ENCODE measurements at regions not wholly inside any gene's neighbourhood (a gene's known extent, or its start where the extent isn't known, plus 50 kb on each side); places are given as distances from the start of the nearest gene placed in this dataset.
"Not testable (repeated sequence)": the region's sequence is repeated elsewhere in the genome, so short reads cannot be mapped to it uniquely, and the experiment has no call there.

DNA sequence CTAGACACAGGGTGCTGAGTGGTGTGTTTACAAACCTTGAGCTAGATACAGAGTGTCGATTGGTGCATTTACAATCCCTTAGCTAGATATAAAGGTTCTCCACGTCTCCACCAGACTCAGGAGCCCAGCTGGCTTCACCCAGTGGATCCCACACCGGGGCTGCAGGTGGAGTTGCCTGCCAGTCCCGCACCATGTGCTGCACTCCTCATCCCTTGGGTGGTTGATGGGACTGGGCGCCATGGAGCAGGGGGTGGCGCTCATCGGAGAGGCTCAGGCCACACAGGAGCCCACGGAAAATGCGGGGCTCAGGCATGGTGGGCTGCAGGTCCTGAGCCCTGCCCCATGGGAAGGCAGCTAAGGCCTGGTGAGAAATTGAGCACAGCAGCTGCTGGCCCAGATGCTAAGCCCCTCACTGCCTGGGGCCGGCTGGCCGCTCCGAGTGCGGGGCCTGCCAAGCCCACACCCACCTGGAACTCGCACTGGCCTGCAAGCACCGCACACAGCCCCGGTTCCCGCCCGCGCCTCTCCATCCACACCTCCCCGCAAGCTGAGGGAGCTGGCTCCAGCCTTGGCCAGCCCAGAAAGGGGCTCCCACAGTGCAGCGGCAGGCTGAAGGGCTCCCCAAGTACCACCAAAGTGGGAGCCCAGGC is 418.4 kb downstream of the KIF20B start:
- not testable (repeated sequence) for DNase-seq (ENCODE audit: low read depth in 2 of 2)

DNA sequence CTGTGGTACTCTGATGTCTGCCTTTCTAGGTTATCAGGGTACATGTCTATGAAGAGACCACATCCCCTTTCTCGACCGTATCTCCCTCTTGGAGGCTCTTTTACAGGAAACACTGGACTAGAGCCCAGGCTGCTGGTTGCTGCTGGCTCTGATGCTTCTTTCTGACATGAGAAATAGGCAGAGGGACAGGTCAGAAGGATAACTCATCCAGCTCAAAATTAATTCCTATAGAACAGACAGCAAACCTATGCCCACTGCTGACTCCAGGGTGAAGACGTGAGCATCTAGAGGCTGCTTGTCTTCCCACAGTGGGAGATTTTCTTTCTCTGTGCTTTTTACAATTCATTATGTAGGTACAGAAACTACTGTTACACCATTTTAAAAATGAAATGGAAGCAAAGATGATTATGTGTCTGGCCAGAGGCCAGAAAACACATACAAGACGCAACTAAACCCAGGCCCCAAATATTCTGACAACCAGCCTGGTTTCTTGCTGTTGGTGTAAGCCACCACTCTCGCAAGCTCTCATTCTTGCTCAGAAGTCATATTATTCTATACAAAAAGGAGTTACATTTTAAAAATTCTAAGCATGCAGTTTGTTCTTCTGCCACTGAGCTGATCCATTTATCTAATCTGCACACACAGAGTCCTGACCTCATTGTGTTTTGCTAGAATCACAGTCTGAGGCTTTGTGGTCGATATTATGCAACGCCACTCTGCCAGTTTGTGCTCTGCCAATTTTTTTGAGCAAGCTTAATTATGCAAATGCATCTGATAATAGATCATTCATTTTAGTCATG is 424.3 kb downstream of the KIF20B start:
- DNase-seq (ENCODE audit: low read depth in 2 of 2) = no peak

DNA sequence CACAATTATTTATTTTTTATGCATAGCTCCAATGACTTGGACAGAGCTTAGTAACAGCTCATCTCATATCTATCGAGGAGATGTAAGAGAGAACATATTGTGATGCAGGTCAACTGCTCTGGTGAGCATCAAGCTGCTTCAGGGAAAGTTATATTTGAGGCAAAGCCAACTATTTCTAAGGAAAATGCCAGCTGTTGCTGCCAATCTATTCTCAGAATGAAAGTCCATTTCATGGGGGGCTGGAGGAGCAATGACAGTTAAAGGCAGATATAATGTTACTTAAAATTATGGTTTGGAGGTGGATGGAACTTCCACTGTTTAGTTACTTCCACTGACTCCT is 424.8 kb downstream of the KIF20B start:
- DNase-seq (ENCODE audit: low read depth in 2 of 2) = no peak

DNA sequence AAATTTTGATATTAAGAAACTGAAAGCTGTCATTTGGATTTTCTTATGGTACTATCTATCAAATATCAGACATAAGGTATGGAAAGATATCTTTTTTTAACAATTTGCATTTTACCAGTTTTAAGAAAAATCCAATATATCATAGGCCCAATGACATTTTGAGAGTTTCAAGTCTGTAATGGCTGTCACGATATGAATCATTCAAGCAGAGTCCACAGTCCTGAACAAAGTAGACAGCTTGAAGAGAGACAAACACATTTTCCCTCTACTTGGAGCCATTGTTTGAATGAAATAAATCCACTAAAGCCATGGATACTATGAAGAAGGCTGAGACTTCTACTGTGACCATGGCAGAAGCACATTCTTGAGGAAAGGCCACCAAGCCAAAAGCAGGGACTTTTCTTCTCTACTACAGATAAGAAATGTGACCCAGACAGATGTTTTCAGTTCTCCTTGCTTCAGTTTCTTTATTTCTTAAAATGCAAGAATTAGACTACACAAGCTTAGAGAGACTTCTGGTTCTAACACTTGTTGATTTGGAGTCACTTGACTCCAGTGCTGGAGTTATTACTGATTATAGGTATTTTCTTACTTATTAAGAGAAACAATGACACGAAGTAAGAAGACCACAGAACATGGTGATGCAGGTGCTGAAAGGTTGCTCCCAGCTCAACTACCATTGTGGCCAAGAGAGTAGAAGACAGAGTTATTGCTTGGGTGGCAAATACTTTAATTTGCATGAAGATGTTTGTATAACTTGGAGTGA is 429.1 kb downstream of the KIF20B start:
- no peak for DNase-seq (ENCODE audit: low read depth in 2 of 2)

DNA sequence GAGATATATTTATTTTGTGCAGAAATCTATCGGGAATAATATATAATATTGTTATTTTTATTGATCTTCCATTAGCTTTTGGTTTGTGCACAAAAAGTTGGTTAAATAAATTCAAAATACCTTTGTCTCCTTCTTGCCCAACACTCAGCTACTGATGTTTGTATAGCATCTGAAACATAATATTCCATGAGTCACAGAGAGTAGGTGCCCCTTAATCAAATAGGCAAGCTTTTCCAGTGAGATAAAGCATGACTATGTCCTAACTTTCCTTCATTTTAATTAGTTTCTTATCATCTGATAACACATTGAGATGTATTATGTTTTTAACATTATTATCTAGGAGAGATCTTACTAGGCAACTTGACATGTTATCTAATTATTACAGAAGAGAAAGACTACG is 432.2 kb downstream of the KIF20B start:
- no peak for DNase-seq (ENCODE audit: low read depth in 2 of 2)

DNA sequence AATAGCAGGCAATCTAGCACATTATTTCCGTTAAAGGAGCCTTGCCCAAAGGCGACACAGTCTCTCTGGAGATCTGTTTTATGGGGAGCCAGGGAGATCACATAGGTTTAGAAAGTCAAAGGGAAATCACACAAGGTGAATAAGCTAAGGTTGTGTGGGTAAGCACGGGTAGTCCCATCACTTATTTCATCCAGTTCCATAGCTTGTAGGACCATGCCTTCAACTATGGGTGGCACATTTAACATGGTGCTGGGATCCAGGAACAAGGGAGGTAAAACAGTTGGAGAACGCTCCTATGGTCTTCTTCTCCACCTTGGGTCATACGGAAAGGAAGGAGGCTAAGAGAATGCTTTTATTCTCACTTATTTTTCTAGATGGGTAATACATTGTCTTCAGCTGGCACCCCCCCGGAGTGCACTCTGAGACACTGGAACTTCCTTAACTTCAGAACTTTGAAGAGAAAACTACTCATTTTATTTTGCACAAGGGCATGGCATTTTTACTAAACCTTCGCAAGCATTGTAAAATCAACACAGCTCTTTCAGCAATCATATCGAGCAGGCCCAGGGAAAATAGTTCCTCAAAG is 435.4 kb downstream of the KIF20B start:
- peak in 1 of 2 donors; percentile 2 for DNase-seq (ENCODE audit: low read depth in 2 of 2)

DNA sequence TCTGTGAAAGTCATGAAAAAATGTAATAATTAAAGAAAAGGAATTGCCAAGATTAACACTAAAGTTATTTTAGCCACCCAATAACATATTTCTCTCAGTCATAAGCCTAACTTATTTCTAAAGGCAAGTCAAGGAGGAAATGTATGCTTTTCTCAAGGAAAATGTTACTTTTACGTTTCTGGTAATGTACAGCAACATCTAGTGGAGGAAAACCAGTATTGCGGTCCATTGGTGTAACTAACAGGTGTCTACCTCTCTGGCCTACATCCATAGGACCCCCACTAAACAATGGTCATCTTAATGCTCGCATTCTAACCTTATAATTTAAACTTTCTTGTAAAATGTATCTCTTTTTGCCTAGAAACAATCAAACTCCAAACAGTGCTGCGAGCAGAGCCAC is 437.5 kb downstream of the KIF20B start:
- DNase-seq (ENCODE audit: low read depth in 2 of 2) = no peak

DNA sequence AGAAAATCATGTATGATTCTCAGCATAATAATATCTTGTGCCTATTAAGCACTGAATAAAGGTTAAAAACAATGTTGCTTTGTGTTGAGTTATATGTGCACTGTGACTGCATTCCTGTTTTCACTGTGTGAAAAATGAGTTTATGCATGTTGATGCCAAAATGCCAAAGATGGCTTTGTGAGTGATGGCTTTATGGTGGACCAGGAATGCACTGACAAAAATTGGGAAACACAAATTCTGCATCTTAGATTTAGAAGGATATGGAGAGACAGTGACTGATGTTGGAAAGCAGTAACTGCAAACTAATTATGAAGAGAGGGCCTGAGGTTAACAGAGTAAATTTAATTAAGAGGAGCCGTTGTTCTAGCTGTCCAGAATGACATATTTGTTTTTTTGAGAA is 440.4 kb downstream of the KIF20B start:
- DNase-seq (ENCODE audit: low read depth in 2 of 2) = no peak

DNA sequence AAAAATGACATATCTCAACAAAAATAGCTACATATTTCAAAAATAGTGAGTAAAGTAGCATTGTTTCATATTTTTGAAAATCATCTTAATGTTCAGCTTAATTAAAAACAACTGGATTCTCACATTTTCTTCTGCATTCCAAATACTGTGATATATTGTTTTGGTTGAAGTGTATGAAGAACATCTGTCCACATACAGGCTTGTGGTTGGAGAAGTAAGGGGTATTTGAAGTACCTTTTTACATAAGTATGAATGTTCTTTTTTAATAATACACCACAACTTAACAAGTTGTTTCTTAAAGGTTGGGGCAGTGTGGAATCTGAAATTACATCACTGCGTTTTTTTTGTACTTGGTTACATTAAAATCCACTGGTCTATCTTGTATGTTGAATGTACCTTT is 442.5 kb downstream of the KIF20B start:
- DNase-seq (ENCODE audit: low read depth in 2 of 2) = no peak

DNA sequence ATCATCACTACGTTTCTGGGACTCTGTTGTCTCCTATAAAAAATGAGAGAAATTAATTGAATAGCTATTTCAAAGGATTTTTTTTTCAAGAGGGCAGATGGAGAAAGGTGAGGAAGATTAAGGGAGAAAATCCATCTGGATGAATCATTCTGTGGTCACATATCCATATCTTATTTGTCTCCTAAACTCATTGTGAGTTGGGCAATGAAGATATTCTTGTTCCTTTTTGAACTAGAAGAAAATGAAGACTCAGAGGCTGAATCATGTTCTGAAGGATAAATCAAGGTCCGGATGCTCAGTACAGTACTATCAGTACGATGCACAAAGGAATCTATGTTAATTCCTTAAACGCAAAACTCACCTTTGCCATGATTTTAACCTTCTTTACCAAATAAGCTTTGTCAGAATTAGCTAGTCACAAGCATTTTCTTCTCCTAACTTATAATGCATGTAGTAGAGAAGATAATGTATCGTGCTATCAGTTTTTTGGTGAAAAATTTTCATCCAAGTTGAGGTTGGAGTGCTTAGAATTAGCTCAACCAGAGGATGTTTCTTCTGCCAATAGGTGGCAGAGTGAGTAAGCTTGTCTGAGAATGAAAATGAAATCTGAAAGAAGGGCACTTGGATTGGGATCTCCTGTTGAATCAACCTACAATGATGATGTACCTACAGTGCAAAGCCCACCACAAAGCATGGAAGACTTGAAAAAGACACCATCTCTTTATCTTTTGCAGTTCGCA is 446.9 kb downstream of the KIF20B start:
- no peak for DNase-seq (ENCODE audit: low read depth in 2 of 2)

DNA sequence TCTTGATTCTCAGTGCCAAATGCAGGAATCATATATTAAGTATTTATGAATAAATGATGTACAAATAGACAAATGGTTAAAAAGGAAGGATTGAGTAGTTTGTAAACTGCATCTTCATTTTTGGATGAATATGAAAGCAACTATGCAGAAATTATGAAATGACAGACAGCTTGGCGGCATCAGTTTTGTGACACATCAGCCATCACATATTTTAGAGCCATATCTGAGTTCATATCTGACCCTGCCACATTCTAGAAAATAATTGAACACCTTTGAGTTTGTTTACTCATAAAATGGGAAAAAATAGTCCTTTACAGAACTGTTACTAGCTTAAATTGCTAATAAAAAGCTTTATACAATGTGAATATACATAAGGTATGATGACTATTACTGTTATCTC is 448.2 kb downstream of the KIF20B start:
- no peak for DNase-seq (ENCODE audit: low read depth in 2 of 2)

DNA sequence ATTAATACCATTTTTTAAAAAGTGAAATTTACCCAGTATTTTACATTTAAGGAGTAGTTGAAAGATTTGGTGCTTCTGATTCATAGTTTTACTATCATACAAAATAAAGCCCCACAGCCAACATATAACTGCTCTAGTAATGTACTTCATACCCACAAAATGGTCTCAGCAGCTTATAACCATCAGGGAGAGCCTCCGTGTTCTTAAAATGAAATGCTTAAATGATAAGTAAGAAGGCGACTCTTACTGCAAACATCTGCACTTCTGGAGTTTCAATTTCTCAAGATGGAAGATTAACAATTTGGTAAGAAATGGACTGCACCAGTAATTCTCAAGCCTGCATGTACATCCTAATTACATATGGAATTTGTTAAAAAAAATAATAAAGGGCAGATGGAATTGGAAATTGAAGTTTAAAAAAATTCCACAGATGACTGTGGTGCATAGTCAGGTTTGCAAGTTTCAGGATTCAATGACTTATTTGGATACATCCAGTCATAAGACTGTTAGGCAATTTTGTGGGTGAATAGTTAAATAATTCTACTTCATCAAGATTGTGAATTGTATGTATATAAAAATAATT is 461.0 kb downstream of the KIF20B start:
- DNase-seq (ENCODE audit: low read depth in 2 of 2) = no peak

DNA sequence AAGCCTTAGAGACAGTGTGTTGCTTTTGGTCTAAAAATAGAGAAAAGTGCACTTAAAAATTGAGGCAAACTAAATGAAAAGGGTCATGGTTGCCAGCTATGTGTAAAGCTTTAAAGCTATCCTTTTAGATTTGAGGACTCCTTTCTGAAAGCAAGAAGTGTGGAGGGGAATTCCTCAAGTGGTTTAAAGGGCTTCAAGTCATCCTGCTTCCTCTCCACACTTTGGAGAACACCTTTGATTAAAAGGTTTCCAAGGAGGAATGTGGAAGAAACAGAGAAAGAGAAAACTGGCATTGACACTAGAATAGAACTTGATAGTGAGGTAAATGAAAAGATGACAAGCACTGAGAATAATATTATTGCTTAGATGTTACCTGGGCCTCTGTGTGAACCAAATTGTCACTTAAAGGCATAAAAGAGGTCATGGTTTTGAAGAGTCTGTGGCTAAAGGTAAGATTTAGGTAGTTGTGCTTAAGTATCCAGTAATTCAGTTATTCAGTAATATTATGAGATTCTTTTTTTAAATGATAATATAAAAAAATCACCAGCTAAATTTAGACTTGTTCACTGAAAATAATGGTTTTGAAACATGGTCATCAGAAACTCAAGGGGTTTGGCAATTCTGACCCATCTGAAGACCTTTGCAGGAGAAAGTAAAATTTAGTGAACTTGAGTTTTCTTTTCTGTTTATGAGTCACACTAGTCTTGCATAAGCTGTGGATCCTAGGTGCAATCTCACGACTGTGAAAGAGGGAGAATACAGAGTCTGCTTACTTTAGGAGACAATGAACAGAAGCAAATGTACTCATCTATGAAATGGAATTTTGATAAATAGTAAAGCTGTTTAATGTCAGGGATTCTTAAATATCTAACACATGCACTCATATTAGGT is 466.0 kb downstream of the KIF20B start:
- no peak for DNase-seq (ENCODE audit: low read depth in 2 of 2)

DNA sequence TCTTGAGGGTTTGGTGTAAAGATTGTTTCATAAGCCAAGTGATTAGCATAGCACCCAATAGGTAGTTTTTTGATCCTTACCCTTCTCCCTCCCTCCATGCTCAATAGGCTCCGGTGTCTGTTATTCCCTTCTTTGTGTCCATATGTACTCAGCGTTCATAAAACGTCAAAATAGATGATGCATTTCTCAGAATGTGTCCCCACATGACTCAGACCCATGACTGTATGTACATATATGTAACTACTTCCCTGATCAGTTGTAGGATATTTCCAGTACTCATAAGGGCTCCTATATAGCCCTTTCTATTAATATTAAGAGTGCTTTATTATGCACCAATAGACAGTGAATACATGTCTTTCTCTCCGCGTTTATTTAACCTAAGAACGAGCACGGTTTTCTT is 466.9 kb downstream of the KIF20B start:
- DNase-seq (ENCODE audit: low read depth in 2 of 2) = no peak

DNA sequence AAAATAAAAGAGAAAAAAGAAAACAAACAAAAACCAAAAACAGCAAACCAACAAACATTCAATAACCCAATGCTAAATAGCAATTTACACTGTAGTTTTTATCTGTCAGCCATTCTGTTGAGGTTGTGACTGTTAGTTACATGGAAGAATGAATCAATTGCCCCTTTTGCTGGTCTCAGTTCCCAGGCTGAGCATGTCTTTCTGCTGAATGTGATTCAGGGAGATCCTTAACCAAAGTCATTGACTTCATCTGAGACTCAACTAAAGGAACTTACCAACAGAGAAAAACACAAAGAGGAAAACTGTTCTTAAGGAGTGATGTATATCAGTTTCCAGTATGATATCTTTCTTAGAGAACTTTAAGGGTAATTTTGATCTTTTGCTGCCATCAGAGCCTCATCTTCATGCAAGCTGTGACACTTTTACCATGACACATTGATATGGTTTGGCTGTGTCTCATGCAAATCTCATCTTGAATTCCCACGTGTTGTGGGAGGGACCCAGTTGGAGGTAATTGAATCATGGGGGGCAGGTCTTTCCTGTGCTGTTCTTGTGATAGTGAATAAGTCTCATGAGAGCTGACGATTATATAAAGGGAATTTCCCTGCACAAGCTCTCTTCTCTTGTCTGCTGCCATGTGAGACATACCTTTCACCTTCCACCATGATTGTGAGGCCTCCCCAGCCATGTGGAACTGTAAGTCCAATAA is 469.8 kb downstream of the KIF20B start:
- DNase-seq (ENCODE audit: low read depth in 2 of 2) = no peak

DNA sequence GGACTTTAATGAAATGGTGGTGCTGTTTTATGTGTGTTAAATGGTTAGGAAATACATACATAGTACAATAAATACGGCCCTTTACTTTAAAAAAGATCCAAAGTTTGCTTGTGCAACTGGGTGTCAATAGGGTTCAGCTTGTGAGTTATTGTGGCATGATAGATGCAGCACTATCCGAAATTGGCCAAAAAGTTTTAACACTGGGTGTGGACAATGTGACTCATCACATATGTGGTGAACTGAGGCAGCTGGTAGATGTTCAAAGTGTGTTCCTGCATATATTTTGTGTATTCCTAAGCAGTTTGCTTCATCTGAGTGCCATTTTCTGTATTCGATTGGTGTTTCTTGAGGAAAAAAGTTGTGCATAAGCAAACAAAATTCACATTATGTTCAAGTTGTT is 473.1 kb downstream of the KIF20B start:
- no peak for DNase-seq (ENCODE audit: low read depth in 2 of 2)

DNA sequence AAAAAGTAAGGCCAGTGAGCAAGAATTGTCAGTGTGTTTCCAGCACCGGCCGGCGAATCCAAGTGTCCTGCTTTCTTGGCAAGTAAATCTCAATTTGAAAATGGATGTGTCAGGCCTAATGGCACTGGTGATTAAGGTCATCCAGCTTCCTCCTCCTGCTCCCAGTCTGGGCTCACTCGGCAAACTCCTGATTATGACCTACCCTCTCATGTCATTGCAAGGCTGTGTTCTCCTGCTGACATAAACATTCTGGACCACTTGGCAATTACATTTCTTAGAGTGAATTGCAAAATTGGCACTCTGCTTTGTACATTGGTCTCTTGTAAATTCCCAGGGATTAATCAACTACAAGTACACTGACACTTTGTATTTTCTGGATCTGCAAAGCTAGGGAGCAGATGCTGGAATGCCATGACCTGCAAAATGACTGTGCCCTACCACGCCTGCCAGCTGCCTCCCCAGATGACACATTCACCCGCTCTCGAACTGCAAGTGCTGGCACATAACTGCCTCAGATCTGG is 473.8 kb downstream of the KIF20B start:
- no peak for DNase-seq (ENCODE audit: low read depth in 2 of 2)

DNA sequence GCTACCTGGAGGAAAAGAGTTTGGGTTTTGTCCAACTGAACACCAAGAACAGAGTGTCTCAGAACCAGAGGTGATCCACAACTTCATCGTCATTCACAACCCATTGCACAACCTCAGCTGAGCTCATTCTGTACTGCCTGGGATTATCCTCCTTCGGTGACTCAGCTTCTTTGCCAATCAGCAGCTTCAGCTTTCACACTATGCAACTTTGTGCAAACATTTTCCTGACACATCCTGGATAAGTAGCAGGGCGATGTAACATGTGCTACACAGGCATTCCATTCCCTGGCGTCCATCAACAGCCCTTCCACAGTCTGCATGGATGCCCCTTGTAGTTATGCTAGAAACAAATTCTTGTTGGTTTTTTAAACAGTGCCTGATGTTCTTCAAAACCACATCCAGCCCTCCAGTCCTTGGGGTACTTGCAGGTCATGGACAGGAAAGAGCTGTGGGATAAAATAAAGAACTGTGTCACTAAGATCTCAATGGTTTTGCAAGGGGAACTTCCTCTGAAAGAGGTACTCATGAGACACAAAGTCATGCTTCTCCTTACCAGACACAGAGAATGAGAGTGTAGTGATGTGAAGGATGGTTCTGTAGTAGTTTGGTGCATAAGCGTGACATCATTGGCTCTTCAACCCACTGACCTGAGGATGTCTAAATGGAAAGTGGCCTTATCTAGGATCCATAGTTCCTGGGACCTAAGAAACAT is 478.5 kb downstream of the KIF20B start:
- DNase-seq (ENCODE audit: low read depth in 2 of 2) = no peak

Data from stimulated activated CD4-positive, alpha-beta T cell treated with anti-CD3 and anti-CD28 coated beads, Interleukin-4, amount 100 ng/mL, for 48 hours (primary cell).